Lower leg skin (tissue), 3 donors: ENCODE measurements at regions not wholly inside any gene's neighbourhood (a gene's known extent, or its start where the extent isn't known, plus 50 kb on each side); places are given as distances from the start of the nearest gene placed in this dataset.

Experiments used
- POLR2A ChIP-seq, 2 donors: fragments of 450-650 bp; IDR thresholded peaks; one replicate each; pipeline ENCODE4 v1.6.1; 2016 to 2017; ENCODE audit warnings: antibody characterized with exemption in 2 of 2, mild to moderate bottlenecking in 1 of 2, moderate library complexity in 1 of 2
- TF ChIP-seq, protein P1 (sequence below), 3 donors: fragments of 450-650 bp; IDR thresholded peaks; one replicate each; pipeline ENCODE4 v1.5.1; 2016; ENCODE audit warnings: antibody characterized with exemption in 3 of 3, mild to moderate bottlenecking in 3 of 3, moderate library complexity in 2 of 3

DNA sequence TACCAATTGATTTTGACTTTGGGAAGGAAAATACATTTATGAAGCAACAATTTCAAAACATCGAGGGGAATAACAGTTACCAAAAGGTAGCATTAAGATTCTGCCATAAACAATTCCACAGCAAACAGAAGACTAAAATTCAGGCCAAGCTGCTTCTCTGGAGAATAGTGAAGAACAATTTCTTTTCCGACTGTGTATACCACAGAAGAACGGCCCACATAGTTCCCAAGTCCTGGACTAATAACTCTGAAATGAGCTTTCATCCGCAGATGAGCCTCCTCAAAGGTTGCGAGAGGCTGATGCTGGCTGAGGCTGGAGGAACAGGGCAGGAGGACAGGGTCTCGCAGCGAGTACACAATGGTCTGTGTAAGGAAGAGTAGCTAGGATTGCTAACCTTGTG is 278.9 kb upstream of the TCF4 start:
- no peak for TF ChIP-seq POLR2A (IDR thresholded peaks at IDR 0.05)
- TF ChIP-seq, protein P1, sequence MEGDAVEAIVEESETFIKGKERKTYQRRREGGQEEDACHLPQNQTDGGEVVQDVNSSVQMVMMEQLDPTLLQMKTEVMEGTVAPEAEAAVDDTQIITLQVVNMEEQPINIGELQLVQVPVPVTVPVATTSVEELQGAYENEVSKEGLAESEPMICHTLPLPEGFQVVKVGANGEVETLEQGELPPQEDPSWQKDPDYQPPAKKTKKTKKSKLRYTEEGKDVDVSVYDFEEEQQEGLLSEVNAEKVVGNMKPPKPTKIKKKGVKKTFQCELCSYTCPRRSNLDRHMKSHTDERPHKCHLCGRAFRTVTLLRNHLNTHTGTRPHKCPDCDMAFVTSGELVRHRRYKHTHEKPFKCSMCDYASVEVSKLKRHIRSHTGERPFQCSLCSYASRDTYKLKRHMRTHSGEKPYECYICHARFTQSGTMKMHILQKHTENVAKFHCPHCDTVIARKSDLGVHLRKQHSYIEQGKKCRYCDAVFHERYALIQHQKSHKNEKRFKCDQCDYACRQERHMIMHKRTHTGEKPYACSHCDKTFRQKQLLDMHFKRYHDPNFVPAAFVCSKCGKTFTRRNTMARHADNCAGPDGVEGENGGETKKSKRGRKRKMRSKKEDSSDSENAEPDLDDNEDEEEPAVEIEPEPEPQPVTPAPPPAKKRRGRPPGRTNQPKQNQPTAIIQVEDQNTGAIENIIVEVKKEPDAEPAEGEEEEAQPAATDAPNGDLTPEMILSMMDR (IDR thresholded peaks at IDR 0.05) = no peak
